SU-DHL-6 (cell line): ENCODE measurements at regions not wholly inside any gene's neighbourhood (a gene's known extent, or its start where the extent isn't known, plus 50 kb on each side); places are given as distances from the start of the nearest gene placed in this dataset.

ENCODE experiments used
- EZH2phosphoT487 ChIP-seq: fragments of 200-600 bp; sonication (generic), shearing (Covaris generic); conservative IDR thresholded peaks from 2 replicates; pipeline ENCODE4 v1.6.1; 2018; ENCODE audit warnings: mild to moderate bottlenecking, antibody characterized with exemption, low read length, moderate library complexity, mixed read lengths
- TF ChIP-seq, protein P1 (sequence below): fragments of 200-600 bp; sonication (generic); IDR thresholded peaks from one replicate; pipeline ENCODE4 v1.5.1; 2017; ENCODE audit warnings: antibody characterized with exemption, mild to moderate bottlenecking, low read length, moderate library complexity; ENCODE audit not compliant: insufficient read depth, poor library complexity, severe bottlenecking

DNA sequence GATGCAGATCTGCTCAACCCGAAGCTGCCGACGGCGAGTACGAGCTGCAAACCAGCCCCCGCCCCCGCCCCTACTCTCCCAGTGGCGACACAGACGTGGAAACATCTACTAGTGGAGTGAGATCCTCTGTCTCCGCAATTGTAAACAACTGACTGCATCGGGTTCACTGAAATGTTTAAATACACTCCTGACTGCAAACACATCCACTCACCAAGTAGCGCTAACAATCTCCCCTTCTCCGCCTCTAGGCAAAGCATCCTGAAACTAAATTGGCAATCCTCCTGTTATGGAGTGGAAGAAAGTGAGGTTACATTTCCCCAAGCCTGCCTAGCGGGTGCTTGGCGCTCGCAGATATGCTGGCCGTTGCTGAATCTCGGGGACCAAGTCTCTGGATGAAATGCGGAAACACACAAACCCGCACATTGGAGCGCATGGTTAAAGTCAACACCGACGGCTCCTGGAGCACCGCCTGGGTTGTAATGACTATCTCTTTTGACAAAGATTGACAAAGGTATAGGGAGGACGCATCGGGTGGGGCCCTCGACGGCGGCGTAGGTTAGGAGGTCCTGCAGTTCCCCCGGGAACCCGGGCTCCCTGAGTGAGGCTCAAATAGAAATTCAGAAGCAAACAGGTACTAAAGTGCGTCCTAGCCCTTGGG, 117.0 kb upstream of the TEX13C start:
- TF ChIP-seq, protein P1, sequence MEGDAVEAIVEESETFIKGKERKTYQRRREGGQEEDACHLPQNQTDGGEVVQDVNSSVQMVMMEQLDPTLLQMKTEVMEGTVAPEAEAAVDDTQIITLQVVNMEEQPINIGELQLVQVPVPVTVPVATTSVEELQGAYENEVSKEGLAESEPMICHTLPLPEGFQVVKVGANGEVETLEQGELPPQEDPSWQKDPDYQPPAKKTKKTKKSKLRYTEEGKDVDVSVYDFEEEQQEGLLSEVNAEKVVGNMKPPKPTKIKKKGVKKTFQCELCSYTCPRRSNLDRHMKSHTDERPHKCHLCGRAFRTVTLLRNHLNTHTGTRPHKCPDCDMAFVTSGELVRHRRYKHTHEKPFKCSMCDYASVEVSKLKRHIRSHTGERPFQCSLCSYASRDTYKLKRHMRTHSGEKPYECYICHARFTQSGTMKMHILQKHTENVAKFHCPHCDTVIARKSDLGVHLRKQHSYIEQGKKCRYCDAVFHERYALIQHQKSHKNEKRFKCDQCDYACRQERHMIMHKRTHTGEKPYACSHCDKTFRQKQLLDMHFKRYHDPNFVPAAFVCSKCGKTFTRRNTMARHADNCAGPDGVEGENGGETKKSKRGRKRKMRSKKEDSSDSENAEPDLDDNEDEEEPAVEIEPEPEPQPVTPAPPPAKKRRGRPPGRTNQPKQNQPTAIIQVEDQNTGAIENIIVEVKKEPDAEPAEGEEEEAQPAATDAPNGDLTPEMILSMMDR: no peak
- no peak for TF ChIP-seq EZH2phosphoT487
